B cell (primary cell): ENCODE measurements at regions not wholly inside any gene's neighbourhood (a gene's known extent, or its start where the extent isn't known, plus 50 kb on each side); places are given as distances from the start of the nearest gene placed in this dataset.

ENCODE experiments used
- ATAC-seq: fragments of 200-7000 bp; cut with Tn5 transposase; one replicate; pipeline ENCODE4 v1.10.0; 2021; ENCODE audit warnings: low read depth, mild to moderate bottlenecking, moderate number of reproducible peaks, moderate library complexity
- CTCF ChIA-PET: fragments of 350-600 bp; sonication (Branson Sonifier 250); formaldehyde crosslinking; loops from one replicate; lab custom pipeline; 2021; ENCODE audit warnings: antibody characterized with exemption, inconsistent platforms; lab: Charles Lee
- POLR2A ChIA-PET: fragments of 350-600 bp; sonication (Branson Sonifier 250); formaldehyde crosslinking; loops from one replicate; lab custom pipeline; 2021; ENCODE audit warnings: antibody characterized with exemption; lab: Charles Lee
- DNase-seq: peaks from one replicate; pipeline ENCODE4 v3.0.0; 2013
- H2AFZ ChIP-seq: 2 replicates; pipeline ENCODE4 v1.6.1; 2012; ENCODE audit warnings: mild to moderate bottlenecking, low read depth, low read length; ENCODE audit not compliant: insufficient read depth, poor library complexity, severe bottlenecking
- H3K27ac ChIP-seq, 2 donors: 1 replicate in 1 of 2; 2 replicates in 1 of 2; pipeline ENCODE4 v1.5.1; 2012 to 2013; ENCODE audit warnings: low read length in 2 of 2, mild to moderate bottlenecking in 2 of 2, moderate library complexity in 1 of 2
- H3K27me3 ChIP-seq, 4 experiments: fragments of 200-600 bp in 1 of 4; sonication (generic) in 1 of 4; replicated peaks in 1 of 4; 1 replicate in 2 of 4; 2 replicates in 2 of 4; pipeline versions ENCODE4 v1.6.1 to v1.7.0; 2013 to 2016; ENCODE audit warnings: low read length in 3 of 4, mild to moderate bottlenecking in 2 of 4, mixed read lengths in 1 of 4, moderate library complexity in 1 of 4; ENCODE audit not compliant: insufficient read depth in 4 of 4, control insufficient read depth in 3 of 4; ENCODE audit errors: control extremely low read depth in 1 of 4
- H3K36me3 ChIP-seq, 2 experiments: replicated peaks in 1 of 2; 1 replicate in 1 of 2; 2 replicates in 1 of 2; pipeline versions ENCODE4 v1.6.1 to v1.7.1; 2013; ENCODE audit warnings: low read length in 1 of 2; ENCODE audit not compliant: insufficient read depth in 2 of 2, control insufficient read depth in 1 of 2; ENCODE audit errors: control extremely low read depth in 1 of 2, extremely low read depth in 1 of 2
- H3K4me1 ChIP-seq, 2 donors: fragments of 200-600 bp in 1 of 2; sonication (generic) in 1 of 2; 1 replicate in 1 of 2; 2 replicates in 1 of 2; pipeline versions ENCODE4 v1.5.1 to v1.6.1; 2013 to 2017; ENCODE audit warnings: low read length in 2 of 2; ENCODE audit not compliant: control insufficient read depth in 2 of 2, insufficient read depth in 2 of 2
- H3K4me2 ChIP-seq: replicated peaks from 2 replicates; pipeline ENCODE3; 2012; ENCODE audit warnings: mild to moderate bottlenecking, low read depth, low read length; ENCODE audit not compliant: poor library complexity, severe bottlenecking
- H3K4me3 ChIP-seq, 5 experiments: fragments of 200-600 bp in 1 of 5; sonication (generic) in 1 of 5; 1 replicate in 3 of 5; 2 replicates in 2 of 5; pipeline versions ENCODE4 v1.5.1 to v1.7.0; 2011 to 2016; ENCODE audit warnings: low read length in 4 of 5, mild to moderate bottlenecking in 4 of 5, low read depth in 2 of 5, control low read depth in 1 of 5, moderate library complexity in 1 of 5; ENCODE audit not compliant: insufficient read depth in 1 of 5; ENCODE audit errors: control extremely low read depth in 1 of 5, extremely low read depth in 1 of 5
- H3K79me2 ChIP-seq: fragments of 200-600 bp; sonication (generic); one replicate; pipeline ENCODE4 v1.6.0; 2016; ENCODE audit warnings: low read length; ENCODE audit not compliant: control insufficient read depth, insufficient read depth
- H3K9ac ChIP-seq: fragments of 200-600 bp; sonication (generic); 2 replicates; pipeline ENCODE4 v1.6.1; 2017; ENCODE audit warnings: mild to moderate bottlenecking, low read length, moderate library complexity
- H3K9me3 ChIP-seq, 3 donors: one replicate each; pipeline versions ENCODE4 v1.6.1 to v1.7.1; 2013; ENCODE audit warnings: low read length in 2 of 3; ENCODE audit not compliant: control insufficient read depth in 2 of 3, insufficient read depth in 1 of 3; ENCODE audit errors: control extremely low read depth in 1 of 3
- H4K20me1 ChIP-seq: 2 replicates; pipeline ENCODE4 v1.6.0; 2012; ENCODE audit warnings: mild to moderate bottlenecking, low read length; ENCODE audit not compliant: insufficient read depth, control insufficient read depth, poor library complexity, severe bottlenecking
- H3K27ac Mint-ChIP-seq: one replicate; pipeline ENCODE4 v1.8.0; 2021; ENCODE audit warnings: mixed read lengths
- H3K27me3 Mint-ChIP-seq: one replicate; pipeline ENCODE4 v1.8.0; 2021; ENCODE audit warnings: mixed read lengths
- H3K4me1 Mint-ChIP-seq: one replicate; pipeline ENCODE4 v1.8.0; 2021; ENCODE audit warnings: mixed read lengths
- H3K4me3 Mint-ChIP-seq: one replicate; pipeline ENCODE4 v1.8.0; 2021; ENCODE audit warnings: mixed read lengths
- H3K9me3 Mint-ChIP-seq: one replicate; pipeline ENCODE4 v1.8.0; 2022; ENCODE audit warnings: mixed read lengths; ENCODE audit not compliant: insufficient read depth
- EZH2 ChIP-seq: IDR thresholded peaks from 2 replicates; pipeline ENCODE4 v1.6.1; 2012; ENCODE audit warnings: borderline replicate concordance, low read depth, mild to moderate bottlenecking, moderate library complexity, low read length; ENCODE audit not compliant: insufficient read depth, poor library complexity, severe bottlenecking
- WGBS: methylation state at CpG from one replicate; pipeline ENCODE4 v1.1.5; 2013; ENCODE audit warnings: missing lambda C conversion rate; ENCODE audit not compliant: insufficient coverage; 5-methylcytosine and 5-hydroxymethylcytosine counted together
- intact Hi-C: fragments of 100-400 bp; cut with micrococcal nuclease; formaldehyde crosslinking; loops from one replicate; pipeline ENCODE4 v1.10.0; 2022
- TF ChIP-seq, protein P1 (sequence below): fragments of 200-600 bp; IDR thresholded peaks from one replicate; pipeline ENCODE4 v1.8.0; 2022; ENCODE audit warnings: antibody characterized with exemption, mild to moderate bottlenecking

DNA sequence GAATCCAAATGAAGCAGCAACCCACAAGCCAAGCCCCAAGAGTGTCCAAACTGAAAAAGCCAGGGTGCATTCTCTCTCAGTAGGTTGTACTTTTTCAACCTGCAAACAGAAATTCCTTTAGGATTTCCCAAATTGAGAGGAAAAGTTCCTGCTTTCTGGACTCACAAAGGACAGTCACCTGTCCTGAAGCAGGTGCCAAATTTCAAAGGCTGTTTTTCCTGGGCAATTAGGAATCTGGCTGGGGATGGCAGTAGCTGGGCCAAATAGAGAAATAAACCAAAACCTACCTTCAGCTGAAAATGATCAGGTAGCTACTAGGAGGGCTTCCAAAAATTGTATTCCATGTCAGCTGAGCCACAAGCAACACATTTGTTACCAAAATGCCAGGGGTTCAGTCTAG, 83.1 kb upstream of the TP63 start:
- ATAC-seq = no peak
- H3K9me3 Mint-ChIP-seq = peaks cover 18% of the 10 kb centered on the region
- H2AFZ ChIP-seq = no peak overlapping the region
- H3K27ac ChIP-seq = no peak overlapping the region
- no peak overlapping the region for H3K4me3 ChIP-seq
- TF ChIP-seq, protein P1, sequence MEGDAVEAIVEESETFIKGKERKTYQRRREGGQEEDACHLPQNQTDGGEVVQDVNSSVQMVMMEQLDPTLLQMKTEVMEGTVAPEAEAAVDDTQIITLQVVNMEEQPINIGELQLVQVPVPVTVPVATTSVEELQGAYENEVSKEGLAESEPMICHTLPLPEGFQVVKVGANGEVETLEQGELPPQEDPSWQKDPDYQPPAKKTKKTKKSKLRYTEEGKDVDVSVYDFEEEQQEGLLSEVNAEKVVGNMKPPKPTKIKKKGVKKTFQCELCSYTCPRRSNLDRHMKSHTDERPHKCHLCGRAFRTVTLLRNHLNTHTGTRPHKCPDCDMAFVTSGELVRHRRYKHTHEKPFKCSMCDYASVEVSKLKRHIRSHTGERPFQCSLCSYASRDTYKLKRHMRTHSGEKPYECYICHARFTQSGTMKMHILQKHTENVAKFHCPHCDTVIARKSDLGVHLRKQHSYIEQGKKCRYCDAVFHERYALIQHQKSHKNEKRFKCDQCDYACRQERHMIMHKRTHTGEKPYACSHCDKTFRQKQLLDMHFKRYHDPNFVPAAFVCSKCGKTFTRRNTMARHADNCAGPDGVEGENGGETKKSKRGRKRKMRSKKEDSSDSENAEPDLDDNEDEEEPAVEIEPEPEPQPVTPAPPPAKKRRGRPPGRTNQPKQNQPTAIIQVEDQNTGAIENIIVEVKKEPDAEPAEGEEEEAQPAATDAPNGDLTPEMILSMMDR = no peak
- no peak for TF ChIP-seq EZH2
- no peaks in the 10 kb centered on the region for H3K4me1 ChIP-seq
- CTCF ChIA-PET = no interaction called here
- H4K20me1 ChIP-seq = no peaks in the 10 kb centered on the region
- POLR2A ChIA-PET = no interaction called here
- no peaks in the 10 kb centered on the region for H3K27me3 Mint-ChIP-seq
- H3K4me1 Mint-ChIP-seq = no peaks in the 10 kb centered on the region
- H3K4me2 ChIP-seq = no peak overlapping the region
- H3K27me3 ChIP-seq = no peaks in the 10 kb centered on the region
- no peak overlapping the region for H3K4me3 Mint-ChIP-seq
- no peak for DNase-seq
- no peaks in the 10 kb centered on the region for H3K36me3 ChIP-seq
- H3K79me2 ChIP-seq = no peaks in the 10 kb centered on the region
- H3K27ac Mint-ChIP-seq = no peak overlapping the region
- no peak overlapping the region for H3K9ac ChIP-seq
- intact Hi-C loops = no loop called here
- H3K9me3 ChIP-seq = peaks cover 0 to 30% (median 3%) of the 10 kb centered on the region in 3 donors

DNA sequence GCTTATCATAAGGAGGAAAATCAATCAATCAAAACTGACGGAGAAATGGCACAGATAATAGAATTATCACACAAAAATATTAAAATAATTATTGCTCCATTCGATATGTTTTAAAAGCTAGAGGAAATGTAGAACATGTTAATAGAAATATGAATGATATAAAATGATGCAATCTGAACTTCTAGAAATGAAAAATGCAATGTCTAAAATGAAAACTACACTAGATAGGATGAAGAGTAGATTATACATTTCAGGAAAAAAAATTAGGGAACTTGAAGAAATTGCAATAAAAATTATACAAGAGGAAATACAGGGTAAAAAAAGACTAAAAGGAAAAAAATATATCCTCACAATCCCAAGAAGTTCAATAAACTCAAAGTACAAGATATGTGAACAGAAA, 80.2 kb upstream of the TP63 start:
- CTCF ChIA-PET = interaction anchor here (0.7 kb wide), 1 partner anchor 177 kb away, joined by 3 read pairs; no protein-coding TSS in a partner anchor
- no peak for DNase-seq

More for the DNA sequence above, 80.2 kb upstream of the TP63 start:
- no peak overlapping the region for H3K4me3 ChIP-seq
- TF ChIP-seq, protein P1 = no peak
- no peak for TF ChIP-seq EZH2
- no peaks in the 10 kb centered on the region for H4K20me1 ChIP-seq
- no peak overlapping the region for H3K4me2 ChIP-seq
- H2AFZ ChIP-seq = no peak overlapping the region
- intact Hi-C loops = no loop called here
- Mint-ChIP-seq H3K27ac (no peak overlapping the region), H3K4me3 (no peak overlapping the region), H3K4me1 (no peaks in the 10 kb centered on the region), H3K9me3 (peaks cover 18% of the 10 kb centered on the region), H3K27me3 (no peaks in the 10 kb centered on the region)
- no peaks in the 10 kb centered on the region for H3K36me3 ChIP-seq
- H3K79me2 ChIP-seq = no peaks in the 10 kb centered on the region
- H3K4me1 ChIP-seq = no peaks in the 10 kb centered on the region
- H3K27me3 ChIP-seq = no peaks in the 10 kb centered on the region
- ATAC-seq = no peak
- no CpG with 5 or more reads among the region's 2 CpGs for WGBS
- no peak overlapping the region for H3K9ac ChIP-seq
- peaks cover 3 to 30% (median 15%) of the 10 kb centered on the region in 3 donors for H3K9me3 ChIP-seq
- POLR2A ChIA-PET = no interaction called here
- H3K27ac ChIP-seq = no peak overlapping the region
